Spleen (tissue), 11 donors: ENCODE measurements at regions not wholly inside any gene's neighbourhood (a gene's known extent, or its start where the extent isn't known, plus 50 kb on each side); places are given as distances from the start of the nearest gene placed in this dataset.

Experiments used
- DNase-seq: peaks from one replicate; pipeline ENCODE4 v3.0.0-alpha.2; 2020
- H3K27ac ChIP-seq, 8 donors: fragments of 200-600 bp; sonication (generic) in 7 of 8; 1 replicate in 4 of 8; 2 replicates in 4 of 8; pipeline versions ENCODE4 v1.5.0 to v1.8.0; 2016 to 2021; ENCODE audit warnings: inconsistent platforms in 4 of 8, mild to moderate bottlenecking in 4 of 8, moderate library complexity in 1 of 8
- H3K27me3 ChIP-seq, 7 donors: fragments of 200-600 bp; sonication (generic) in 6 of 7; replicated peaks in 1 of 7; 1 replicate in 4 of 7; 2 replicates in 3 of 7; pipeline versions ENCODE4 v1.5.0 to v1.8.0; 2016 to 2021; ENCODE audit warnings: inconsistent platforms in 3 of 7, mild to moderate bottlenecking in 1 of 7
- H3K36me3 ChIP-seq, 6 donors: fragments of 200-600 bp; sonication (generic) in 5 of 6; 1 replicate in 4 of 6; 2 replicates in 2 of 6; pipeline versions ENCODE4 v1.5.0 to v1.8.0; 2016 to 2021; ENCODE audit warnings: inconsistent platforms in 2 of 6
- H3K4me1 ChIP-seq, 6 donors: fragments of 200-600 bp; sonication (generic) in 5 of 6; 1 replicate in 3 of 6; 2 replicates in 3 of 6; pipeline versions ENCODE4 v1.5.0 to v1.8.0; 2016 to 2021; ENCODE audit warnings: inconsistent platforms in 3 of 6
- H3K4me3 ChIP-seq, 8 donors: fragments of 200-600 bp; sonication (generic) in 7 of 8; 1 replicate in 4 of 8; 2 replicates in 4 of 8; pipeline versions ENCODE4 v1.5.0 to v1.8.0; 2016 to 2021; ENCODE audit warnings: inconsistent platforms in 4 of 8, mild to moderate bottlenecking in 4 of 8, moderate library complexity in 2 of 8
- H3K9me3 ChIP-seq, 8 donors: fragments of 200-600 bp; sonication (generic) in 7 of 8; 1 replicate in 4 of 8; 2 replicates in 4 of 8; pipeline versions ENCODE4 v1.5.0 to v1.8.0; 2016 to 2021; ENCODE audit warnings: inconsistent platforms in 4 of 8
- CTCF ChIP-seq, 11 experiments: fragments of 200-600 bp in 7 of 11; fragments of 450-650 bp in 4 of 11; sonication (generic) in 4 of 11; IDR thresholded peaks in 8 of 11; conservative IDR thresholded peaks in 3 of 11; 1 replicate in 7 of 11; 2 replicates in 4 of 11; pipeline versions ENCODE4 v1.4.0 to v1.8.0; 2016 to 2021; ENCODE audit warnings: antibody characterized with exemption in 11 of 11, inconsistent platforms in 4 of 11, mild to moderate bottlenecking in 1 of 11
- POLR2A ChIP-seq, 3 donors: fragments of 450-650 bp; IDR thresholded peaks; one replicate each; pipeline ENCODE4 v1.5.1; 2017; ENCODE audit warnings: antibody characterized with exemption in 3 of 3, mild to moderate bottlenecking in 1 of 3
- POLR2AphosphoS5 ChIP-seq, 3 donors: sonication (generic); formaldehyde crosslinking; IDR thresholded peaks; one replicate each; pipeline ENCODE4 v1.5.1; 2017; ENCODE audit warnings: antibody characterized with exemption in 3 of 3
- WGBS, 5 donors: extraction: QIAGEN DNeasy Blood & Tissue Kit in 3 of 5; methylation state at CpG; one replicate each; pipeline versions ENCODE4 v1.1.5 to v1.1.7; 2013 to 2018; 5-methylcytosine and 5-hydroxymethylcytosine counted together
- intact Hi-C: fragments of 100-400 bp; cut with DNase I; formaldehyde crosslinking; loops from one replicate; pipeline ENCODE4 v1.15.0; 2023; ENCODE audit warnings: low total_unique reads
- donor health status: healthy with polysubstance abuse.
- donor health status: DM: no; HTN: no; CAD: no; lungs with moderate emphysema.
- donor health status: DM: no; HTN: no; CAD: no.
- donor health status: Bipolar disorder and iron deficiency.
- donor health status: healthy.
- donor health status: DM: no; HTN: no; CAD: no.
- donor health status: DM: yes; HTN: yes; CAD: no.

DNA sequence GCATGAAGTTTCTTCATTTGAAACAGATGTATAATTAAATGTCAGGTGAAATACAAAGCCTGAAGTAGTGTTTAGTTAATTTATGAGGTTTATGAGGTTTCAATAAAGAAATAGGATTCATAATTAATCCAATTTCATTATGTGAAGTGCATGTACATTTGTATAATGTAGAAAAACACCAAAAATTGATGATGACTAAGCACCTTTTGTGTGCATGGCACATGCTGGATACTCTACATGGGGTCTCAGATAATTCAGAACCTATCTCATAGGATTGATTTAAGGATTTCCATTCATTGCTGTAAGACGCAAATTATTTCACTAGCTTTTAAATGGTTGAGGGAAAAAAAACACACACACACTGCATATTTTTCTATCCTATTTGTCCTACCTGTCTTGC lies 143.9 kb downstream of the ESM1 start:
- Histone ChIP-seq H3K4me3 (no peak overlapping the region), H3K36me3 (no peaks in the 10 kb centered on the region), H3K27ac (no peak overlapping the region), H3K4me1 (peaks cover 0 to 17% (median 6%) of the 10 kb centered on the region in 6 donors), H3K9me3 (no peaks in the 10 kb centered on the region), H3K27me3 (no peaks in the 10 kb centered on the region)
- 91 to 100% (median 97%) methylated on average over 1 of the region's 1 CpG for WGBS, 5 donors
- intact Hi-C loops, result loop anchor here (5.0 kb wide), 1 partner anchor 324 kb away; the partner anchor contains the start of gene SNX18
- no peak for TF ChIP-seq POLR2AphosphoS5 (IDR thresholded peaks at IDR 0.05)
- TF ChIP-seq POLR2A (IDR thresholded peaks at IDR 0.05), result no peak
- TF ChIP-seq CTCF (IDR thresholded peaks at IDR 0.05 in 8 of 11, conservative IDR thresholded peaks at IDR 0.05 in 3 of 11), result no peak
- no peak for DNase-seq

- H3K27ac ChIP-seq, result no peak overlapping the region
- H3K4me3 ChIP-seq, result no peak overlapping the region
- intact Hi-C loops, result no loop called here
- TF ChIP-seq POLR2A (IDR thresholded peaks at IDR 0.05) (no peak), POLR2AphosphoS5 (IDR thresholded peaks at IDR 0.05) (no peak), CTCF (IDR thresholded peaks at IDR 0.05 in 8 of 11, conservative IDR thresholded peaks at IDR 0.05 in 3 of 11) (no peak)
- no peaks in the 10 kb centered on the region for H3K27me3 ChIP-seq
- peaks cover 0 to 8% (median 3%) of the 10 kb centered on the region in 6 donors for H3K4me1 ChIP-seq
- 78 to 98% (median 91%) methylated on average over 1 of the region's 1 CpG for WGBS, 5 donors
- no peaks in the 10 kb centered on the region for H3K9me3 ChIP-seq
- no peaks in the 10 kb centered on the region for H3K36me3 ChIP-seq
- DNase-seq, result no peak
Measured at GRCh38 chr5:54838843-54839242, 146.6 kb downstream of the ESM1 start.

GRCh38 chr5:54837981-54838380 lies 147.4 kb downstream of the ESM1 start:
- 83 to 94% (median 90%) methylated on average over 6 of the region's 6 CpGs for WGBS, 5 donors
- Histone ChIP-seq H3K36me3 (no peaks in the 10 kb centered on the region), H3K27ac (no peak overlapping the region), H3K4me1 (peaks cover 0 to 17% (median 7%) of the 10 kb centered on the region in 6 donors), H3K4me3 (no peak overlapping the region), H3K9me3 (no peaks in the 10 kb centered on the region), H3K27me3 (no peaks in the 10 kb centered on the region)
- TF ChIP-seq POLR2A (IDR thresholded peaks at IDR 0.05) (no peak), POLR2AphosphoS5 (IDR thresholded peaks at IDR 0.05) (no peak), CTCF (IDR thresholded peaks at IDR 0.05 in 8 of 11, conservative IDR thresholded peaks at IDR 0.05 in 3 of 11) (no peak)
- intact Hi-C loops, result no loop called here
- DNase-seq, result no peak

DNA sequence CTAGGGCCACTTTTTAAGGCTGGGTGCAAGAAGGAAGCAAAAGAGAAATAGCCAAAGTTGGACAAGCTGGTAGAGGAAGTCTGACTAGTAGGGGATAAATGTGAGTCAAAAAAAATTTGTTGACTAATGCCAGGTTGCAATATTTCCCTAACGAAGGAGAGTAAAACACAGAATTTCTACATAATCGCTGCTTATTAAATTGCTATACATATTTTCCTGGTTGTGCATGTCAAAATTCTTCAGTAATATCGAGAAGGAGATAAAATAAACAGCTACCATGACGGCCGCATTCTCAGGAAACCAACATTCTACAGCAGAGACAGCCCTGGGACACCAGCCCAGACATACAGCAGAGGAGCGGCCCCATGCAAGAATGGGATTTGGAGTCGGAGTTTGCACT lies 148.3 kb downstream of the ESM1 start:
- no peak for DNase-seq
- no peak overlapping the region for H3K4me3 ChIP-seq
- H3K9me3 ChIP-seq, result no peaks in the 10 kb centered on the region
- peak overlapping the region in 4 of 8 donors; percentile 8 to 44 (median 34) for H3K27ac ChIP-seq
- 67 to 90% (median 78%) methylated on average over 7 of the region's 7 CpGs for WGBS, 5 donors
- no peaks in the 10 kb centered on the region for H3K36me3 ChIP-seq
- no peaks in the 10 kb centered on the region for H3K27me3 ChIP-seq
- peaks cover 0 to 25% (median 9%) of the 10 kb centered on the region in 6 donors for H3K4me1 ChIP-seq
- no peak for TF ChIP-seq POLR2AphosphoS5 (IDR thresholded peaks at IDR 0.05)
- no peak for TF ChIP-seq POLR2A (IDR thresholded peaks at IDR 0.05)
- TF ChIP-seq CTCF (IDR thresholded peaks at IDR 0.05 in 8 of 11, conservative IDR thresholded peaks at IDR 0.05 in 3 of 11), result no peak
- intact Hi-C loops, result no loop called here
